Cardiac fibroblast (primary cell): ENCODE measurements at regions not wholly inside any gene's neighbourhood (a gene's known extent, or its start where the extent isn't known, plus 50 kb on each side); places are given as distances from the start of the nearest gene placed in this dataset.

Source experiments
- DNase-seq, 2 donors: peaks; one replicate each; pipeline versions ENCODE4 v3.0.0 to v3.0.0-alpha.2; 2010; ENCODE audit warnings: low read depth in 2 of 2
- H3K4me3 ChIP-seq, 2 donors: replicated peaks in 1 of 2; 1 replicate in 1 of 2; 2 replicates in 1 of 2; pipeline ENCODE4 v1.5.1; 2011; ENCODE audit warnings: low read depth in 2 of 2, low read length in 2 of 2, mild to moderate bottlenecking in 2 of 2, moderate library complexity in 1 of 2
- CTCF ChIP-seq: IDR thresholded peaks from one replicate; pipeline ENCODE4 v1.5.1; 2011; ENCODE audit warnings: low read depth, mild to moderate bottlenecking, low read length, inconsistent platforms

GRCh38 chr3:153623834-153624233 lies 461.8 kb downstream of the RAP2B start:
- no peak for DNase-seq
- TF ChIP-seq CTCF: no peak
- H3K4me3 ChIP-seq: no peak overlapping the region

- no peak for DNase-seq
- no peak overlapping the region for H3K4me3 ChIP-seq
These were observed 462.4 kb downstream of the RAP2B start for GRCh38 chr3:153624310-153625030.

GRCh38 chr3:153625506-153625905 lies 463.5 kb downstream of the RAP2B start:
- H3K4me3 ChIP-seq: no peak overlapping the region
- no peak for DNase-seq
- TF ChIP-seq CTCF: no peak

More at GRCh38 chr3:153624310-153625030, 462.4 kb downstream of the RAP2B start:
- TF ChIP-seq CTCF: no peak

- TF ChIP-seq CTCF: no peak
- DNase-seq: no peak
- H3K4me3 ChIP-seq: no peak overlapping the region
These were observed 464.1 kb downstream of the RAP2B start for GRCh38 chr3:153626158-153626557.

- TF ChIP-seq CTCF: no peak
- peak; percentile 35 to 66 for DNase-seq
- H3K4me3 ChIP-seq: no peak overlapping the region
These were observed 466.6 kb downstream of the RAP2B start for GRCh38 chr3:153628591-153628990.

- no peak for TF ChIP-seq CTCF
- no peak for DNase-seq
- no peak overlapping the region for H3K4me3 ChIP-seq
These were observed 467.1 kb downstream of the RAP2B start for GRCh38 chr3:153629148-153629547.

- no peak for TF ChIP-seq CTCF
- DNase-seq: no peak
- no peak overlapping the region for H3K4me3 ChIP-seq
These were observed 469.1 kb downstream of the RAP2B start for GRCh38 chr3:153631102-153631501.
